ENCODE measurements at regions not wholly inside any gene's neighbourhood (a gene's known extent, or its start where the extent isn't known, plus 50 kb on each side); places are given as distances from the start of the nearest gene placed in this dataset.

DNA sequence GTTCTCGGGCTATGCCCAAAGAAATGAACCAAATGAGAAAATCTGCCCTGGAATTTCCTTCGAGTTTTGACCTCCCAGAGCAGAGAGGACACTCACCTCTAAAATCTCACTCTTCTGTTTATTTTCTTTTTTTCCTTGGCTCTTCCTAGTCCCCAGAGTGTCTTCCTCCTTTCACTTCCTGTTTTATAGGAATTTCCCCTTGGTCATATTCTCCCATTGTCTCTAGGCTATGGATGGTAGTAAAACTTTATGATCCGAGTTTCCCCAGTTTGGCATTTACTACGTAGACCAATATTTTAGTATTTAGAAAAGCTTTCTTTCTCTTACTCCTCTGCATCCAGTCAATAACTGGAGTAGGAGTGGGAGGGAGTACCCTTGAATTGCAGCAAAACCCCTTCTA is 354.5 kb upstream of the ZNF608 start:
- TF ChIP-seq CREB1 (IDR thresholded peaks at IDR 0.05; ENCODE audit: low read depth) (no peak), REST (IDR thresholded peaks at IDR 0.05; ENCODE audit: low read depth) (no peak), TAF1 (IDR thresholded peaks at IDR 0.05; ENCODE audit: low read depth) (no peak)
